ENCODE measurements at regions not wholly inside any gene's neighbourhood (a gene's known extent, or its start where the extent isn't known, plus 50 kb on each side); places are given as distances from the start of the nearest gene placed in this dataset.

DNA sequence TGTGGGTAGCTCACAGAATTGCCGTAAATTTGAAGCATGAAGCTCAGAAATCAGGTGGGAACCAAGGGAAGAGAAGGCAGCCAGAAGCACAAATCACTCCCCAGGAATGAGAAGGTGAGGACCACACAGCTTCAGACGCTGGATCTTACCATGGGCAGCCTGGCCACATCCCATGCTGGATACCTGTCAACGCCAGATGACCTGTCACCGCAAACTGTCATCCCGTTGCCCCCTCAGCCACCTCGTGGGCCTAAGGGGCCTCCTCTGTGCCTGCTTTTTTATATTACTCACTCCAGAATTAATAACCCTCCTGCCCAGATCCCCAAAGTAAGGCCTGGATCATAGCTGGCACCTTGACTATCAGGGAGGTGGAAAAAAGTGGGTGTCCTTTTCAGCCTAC, 82.3 kb upstream of the KCNK12 start:
- H3K27me3 Mint-ChIP-seq, result no peaks in the 10 kb centered on the region
- no peaks in the 10 kb centered on the region for H3K36me3 Mint-ChIP-seq
- ATAC-seq (replicated peaks), result no peak
- no peaks in the 10 kb centered on the region for H3K9me3 Mint-ChIP-seq
- H3K27ac Mint-ChIP-seq, result no peak overlapping the region
- H3K4me1 Mint-ChIP-seq, result peaks cover 35 to 45% of the 10 kb centered on the region in 2 donors
- no peak for DNase-seq
- no peak overlapping the region for H3K4me3 Mint-ChIP-seq

GRCh38 chr2:47652061-47652690, 81.4 kb upstream of the KCNK12 start:
- peaks cover 30 to 36% of the 10 kb centered on the region in 2 donors for H3K4me1 Mint-ChIP-seq
- DNase-seq (no peak), ATAC-seq (replicated peaks) (no peak)
- no peak overlapping the region for H3K27ac Mint-ChIP-seq
- peaks cover 0 to 1% of the 10 kb centered on the region in 2 donors for H3K9me3 Mint-ChIP-seq
- no peak overlapping the region for H3K4me3 Mint-ChIP-seq
- H3K27me3 Mint-ChIP-seq, result no peaks in the 10 kb centered on the region
- H3K36me3 Mint-ChIP-seq, result no peaks in the 10 kb centered on the region

DNA sequence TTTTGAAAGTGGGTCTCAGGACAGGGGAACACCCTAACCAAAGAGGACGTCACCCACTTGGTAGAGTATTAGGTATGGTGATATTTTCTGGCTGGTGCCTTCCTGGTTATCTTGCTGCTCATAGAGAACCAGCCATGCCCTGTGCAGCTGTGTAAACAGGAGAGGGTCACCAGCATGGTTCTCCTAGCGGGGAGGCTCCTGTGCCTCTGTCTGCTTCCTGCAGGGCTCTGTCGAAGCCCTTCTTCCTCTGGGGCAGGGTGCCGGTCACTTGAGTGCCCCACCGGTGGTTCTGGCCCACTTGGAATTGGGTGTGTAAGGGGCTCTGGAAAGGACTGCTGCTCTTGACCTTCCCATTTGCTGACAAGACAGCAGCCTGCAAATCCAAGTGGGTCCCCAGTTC, 80.5 kb upstream of the KCNK12 start:
- ATAC-seq (replicated peaks) (no peak), DNase-seq (no peak)
- Mint-ChIP-seq H3K36me3 (no peaks in the 10 kb centered on the region), H3K27ac (no peak overlapping the region), H3K4me3 (no peak overlapping the region), H3K9me3 (peaks cover 0 to 3% of the 10 kb centered on the region in 2 donors), H3K27me3 (no peaks in the 10 kb centered on the region), H3K4me1 (peaks cover 25 to 31% of the 10 kb centered on the region in 2 donors)

GRCh38 chr2:47650001-47650535, 79.3 kb upstream of the KCNK12 start:
- H3K27ac Mint-ChIP-seq, result no peak overlapping the region
- no peaks in the 10 kb centered on the region for H3K36me3 Mint-ChIP-seq
- no peak for DNase-seq
- H3K27me3 Mint-ChIP-seq, result no peaks in the 10 kb centered on the region
- ATAC-seq (replicated peaks), result no peak
- peaks cover 14 to 21% of the 10 kb centered on the region in 2 donors for H3K4me1 Mint-ChIP-seq
- H3K4me3 Mint-ChIP-seq, result no peak overlapping the region
- peaks cover 0 to 3% of the 10 kb centered on the region in 2 donors for H3K9me3 Mint-ChIP-seq

GRCh38 chr2:47645246-47645645, 74.5 kb upstream of the KCNK12 start:
- no peaks in the 10 kb centered on the region for H3K27me3 Mint-ChIP-seq
- no peak for ATAC-seq (replicated peaks)

GRCh38 chr2:47644351-47644750, 73.6 kb upstream of the KCNK12 start:
- Mint-ChIP-seq H3K4me1 (peaks cover 0 to 5% of the 10 kb centered on the region in 2 donors), H3K36me3 (no peaks in the 10 kb centered on the region), H3K9me3 (peaks cover 0 to 3% of the 10 kb centered on the region in 2 donors), H3K27me3 (no peaks in the 10 kb centered on the region), H3K4me3 (no peak overlapping the region), H3K27ac (no peak overlapping the region)
- no peak for DNase-seq
- peak in 1 of 2 donors; percentile 36 for ATAC-seq (replicated peaks)

More at GRCh38 chr2:47645246-47645645, 74.5 kb upstream of the KCNK12 start:
- Mint-ChIP-seq H3K4me3 (no peak overlapping the region), H3K36me3 (no peaks in the 10 kb centered on the region), H3K9me3 (peaks cover 0 to 3% of the 10 kb centered on the region in 2 donors), H3K27ac (no peak overlapping the region), H3K4me1 (peaks cover 0 to 5% of the 10 kb centered on the region in 2 donors)
- DNase-seq, result no peak

DNA sequence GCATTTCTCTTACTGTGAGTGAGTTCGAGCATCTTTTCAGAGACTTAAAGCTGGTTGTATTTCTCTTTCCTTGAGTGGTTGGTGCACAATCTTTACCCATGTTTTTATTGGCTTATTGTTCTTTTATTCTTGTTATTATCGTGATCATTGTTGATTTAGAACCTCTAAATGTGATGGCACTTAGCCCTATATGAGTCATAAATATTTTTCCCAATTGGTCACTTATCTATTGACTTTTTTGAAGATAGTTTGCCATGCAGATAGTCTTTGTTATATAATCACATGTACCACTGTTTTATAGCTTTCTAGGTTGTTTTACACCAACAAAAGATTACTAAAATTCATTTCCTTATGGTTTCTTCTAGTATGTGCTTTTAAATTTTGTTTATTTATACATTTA, 70.6 kb upstream of the KCNK12 start:
- Mint-ChIP-seq H3K36me3 (no peaks in the 10 kb centered on the region), H3K4me3 (no peak overlapping the region), H3K4me1 (peaks cover 0 to 5% of the 10 kb centered on the region in 2 donors), H3K27me3 (no peaks in the 10 kb centered on the region), H3K9me3 (peaks cover 0 to 6% of the 10 kb centered on the region in 2 donors), H3K27ac (no peak overlapping the region)
- ATAC-seq (replicated peaks) (no peak), DNase-seq (no peak)

- Mint-ChIP-seq H3K27me3 (no peaks in the 10 kb centered on the region), H3K27ac (no peak overlapping the region), H3K9me3 (peaks cover 0 to 6% of the 10 kb centered on the region in 2 donors), H3K4me3 (no peak overlapping the region), H3K36me3 (no peaks in the 10 kb centered on the region), H3K4me1 (peaks cover 0 to 5% of the 10 kb centered on the region in 2 donors)
- ATAC-seq (replicated peaks), result no peak
- DNase-seq, result no peak
Measured at GRCh38 chr2:47640356-47640755, 69.6 kb upstream of the KCNK12 start.

DNA sequence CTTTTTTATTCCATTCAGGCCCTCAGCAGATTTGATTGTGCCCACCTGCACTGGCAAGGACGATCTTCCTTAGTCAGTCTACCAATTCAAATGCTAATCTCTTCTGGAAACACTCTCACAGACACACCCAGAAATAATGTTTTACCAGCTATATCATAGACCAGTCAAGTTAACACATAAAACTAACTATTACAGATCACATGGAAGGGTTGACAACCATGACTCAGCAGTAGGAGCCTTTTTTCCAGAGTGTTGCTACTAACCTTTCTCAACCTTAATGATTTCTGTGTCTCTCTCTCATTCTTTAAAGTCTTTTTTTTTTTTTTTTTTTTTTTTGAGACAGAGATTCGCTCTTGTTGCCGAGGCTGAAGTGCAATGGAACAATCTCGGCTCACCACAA, 68.7 kb upstream of the KCNK12 start:
- no peak for ATAC-seq (replicated peaks)
- no peaks in the 10 kb centered on the region for H3K27me3 Mint-ChIP-seq
- no peak overlapping the region for H3K27ac Mint-ChIP-seq
- H3K4me1 Mint-ChIP-seq, result peaks cover 7 to 8% of the 10 kb centered on the region in 2 donors
- peaks cover 0 to 6% of the 10 kb centered on the region in 2 donors for H3K9me3 Mint-ChIP-seq
- H3K4me3 Mint-ChIP-seq, result no peak overlapping the region
- no peaks in the 10 kb centered on the region for H3K36me3 Mint-ChIP-seq
- no peak for DNase-seq

GRCh38 chr2:47638430-47638829, 67.6 kb upstream of the KCNK12 start:
- peaks cover 0 to 6% of the 10 kb centered on the region in 2 donors for H3K9me3 Mint-ChIP-seq
- no peak for DNase-seq
- no peaks in the 10 kb centered on the region for H3K27me3 Mint-ChIP-seq
- H3K36me3 Mint-ChIP-seq, result no peaks in the 10 kb centered on the region
- H3K4me3 Mint-ChIP-seq, result no peak overlapping the region
- ATAC-seq (replicated peaks), result no peak
- peaks cover 5 to 7% of the 10 kb centered on the region in 2 donors for H3K4me1 Mint-ChIP-seq
- no peak overlapping the region for H3K27ac Mint-ChIP-seq

GRCh38 chr2:47636596-47637264, 65.9 kb upstream of the KCNK12 start:
- no peaks in the 10 kb centered on the region for H3K36me3 Mint-ChIP-seq
- H3K9me3 Mint-ChIP-seq, result peaks cover 0 to 6% of the 10 kb centered on the region in 2 donors
- DNase-seq (no peak), ATAC-seq (replicated peaks) (no peak)
- H3K27ac Mint-ChIP-seq, result no peak overlapping the region
- peaks cover 5 to 7% of the 10 kb centered on the region in 2 donors for H3K4me1 Mint-ChIP-seq
- no peak overlapping the region for H3K4me3 Mint-ChIP-seq
- H3K27me3 Mint-ChIP-seq, result no peaks in the 10 kb centered on the region

GRCh38 chr2:47636176-47636575, 65.4 kb upstream of the KCNK12 start:
- H3K9me3 Mint-ChIP-seq, result peaks cover 0 to 6% of the 10 kb centered on the region in 2 donors
- H3K27ac Mint-ChIP-seq, result no peak overlapping the region
- DNase-seq, result no peak
- peaks cover 3 to 7% of the 10 kb centered on the region in 2 donors for H3K4me1 Mint-ChIP-seq
- ATAC-seq (replicated peaks), result no peak
- H3K36me3 Mint-ChIP-seq, result no peaks in the 10 kb centered on the region
- no peak overlapping the region for H3K4me3 Mint-ChIP-seq
- H3K27me3 Mint-ChIP-seq, result no peaks in the 10 kb centered on the region

GRCh38 chr2:47632754-47633153, 62.0 kb upstream of the KCNK12 start:
- no peaks in the 10 kb centered on the region for H3K9me3 Mint-ChIP-seq
- no peak overlapping the region for H3K4me3 Mint-ChIP-seq
- H3K4me1 Mint-ChIP-seq, result peaks cover 3 to 7% of the 10 kb centered on the region in 2 donors
- H3K27me3 Mint-ChIP-seq, result no peaks in the 10 kb centered on the region
- ATAC-seq (replicated peaks) (no peak), DNase-seq (no peak)
- no peaks in the 10 kb centered on the region for H3K36me3 Mint-ChIP-seq
- H3K27ac Mint-ChIP-seq, result no peak overlapping the region

DNA sequence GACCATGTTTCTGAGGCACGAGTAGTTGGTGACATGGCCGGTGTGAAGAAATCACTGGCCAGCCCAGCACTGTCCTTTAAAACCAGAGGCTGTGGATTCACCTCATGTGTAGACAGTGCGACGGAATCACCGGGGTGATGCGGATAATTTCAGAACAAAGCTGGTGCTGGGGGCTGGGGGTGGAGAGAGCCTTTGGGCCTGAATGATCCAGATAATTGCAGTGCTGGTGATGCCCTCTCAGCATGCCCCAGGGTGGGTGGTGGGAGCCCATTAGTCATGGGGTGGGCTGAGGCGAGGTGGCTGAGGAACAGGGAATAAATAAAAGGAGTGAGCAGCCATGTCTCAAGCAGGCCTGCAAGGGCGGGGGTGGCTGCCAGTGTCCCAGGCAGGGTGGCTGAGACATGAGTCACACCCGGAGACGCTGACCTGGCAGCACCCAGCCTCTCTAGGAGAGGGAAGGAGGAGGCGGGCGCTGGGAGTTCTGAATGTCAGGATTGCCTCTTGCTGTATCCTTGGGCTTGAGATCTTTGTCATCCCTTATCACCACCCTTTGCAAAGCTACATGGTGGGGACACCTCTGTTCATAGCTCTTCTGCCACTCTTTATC, 61.1 kb upstream of the KCNK12 start:
- Mint-ChIP-seq H3K9me3 (no peaks in the 10 kb centered on the region), H3K27ac (no peak overlapping the region), H3K4me3 (no peak overlapping the region), H3K36me3 (no peaks in the 10 kb centered on the region), H3K4me1 (peaks cover 3 to 7% of the 10 kb centered on the region in 2 donors), H3K27me3 (no peaks in the 10 kb centered on the region)
- ATAC-seq (replicated peaks) (no peak), DNase-seq (no peak)

GRCh38 chr2:47631306-47631705, 60.5 kb upstream of the KCNK12 start:
- H3K27me3 Mint-ChIP-seq, result no peaks in the 10 kb centered on the region
- H3K36me3 Mint-ChIP-seq, result no peaks in the 10 kb centered on the region
- H3K4me3 Mint-ChIP-seq, result no peak overlapping the region
- H3K9me3 Mint-ChIP-seq, result no peaks in the 10 kb centered on the region
- DNase-seq (no peak), ATAC-seq (replicated peaks) (no peak)
- peaks cover 3 to 7% of the 10 kb centered on the region in 2 donors for H3K4me1 Mint-ChIP-seq
- no peak overlapping the region for H3K27ac Mint-ChIP-seq

Data from stimulated activated naive B cell treated with anti-CD40 and anti-IgM and Interleukin-4, amounts not matched to agents 10 μg/mL and 1 μg/mL and 100 μg/mL, for 72 hours (primary cell).